Activated gamma-delta T cell treated with anti-CD3 and anti-CD28 coated beads, Interleukin-2, amount 50 U/mL, for 16 hours (primary cell): ENCODE measurements at regions not wholly inside any gene's neighbourhood (a gene's known extent, or its start where the extent isn't known, plus 50 kb on each side); places are given as distances from the start of the nearest gene placed in this dataset.

Source experiments
- DNase-seq: peaks from one replicate; pipeline ENCODE4 v3.0.0-alpha.2; 2020; ENCODE audit warnings: low read depth

DNA sequence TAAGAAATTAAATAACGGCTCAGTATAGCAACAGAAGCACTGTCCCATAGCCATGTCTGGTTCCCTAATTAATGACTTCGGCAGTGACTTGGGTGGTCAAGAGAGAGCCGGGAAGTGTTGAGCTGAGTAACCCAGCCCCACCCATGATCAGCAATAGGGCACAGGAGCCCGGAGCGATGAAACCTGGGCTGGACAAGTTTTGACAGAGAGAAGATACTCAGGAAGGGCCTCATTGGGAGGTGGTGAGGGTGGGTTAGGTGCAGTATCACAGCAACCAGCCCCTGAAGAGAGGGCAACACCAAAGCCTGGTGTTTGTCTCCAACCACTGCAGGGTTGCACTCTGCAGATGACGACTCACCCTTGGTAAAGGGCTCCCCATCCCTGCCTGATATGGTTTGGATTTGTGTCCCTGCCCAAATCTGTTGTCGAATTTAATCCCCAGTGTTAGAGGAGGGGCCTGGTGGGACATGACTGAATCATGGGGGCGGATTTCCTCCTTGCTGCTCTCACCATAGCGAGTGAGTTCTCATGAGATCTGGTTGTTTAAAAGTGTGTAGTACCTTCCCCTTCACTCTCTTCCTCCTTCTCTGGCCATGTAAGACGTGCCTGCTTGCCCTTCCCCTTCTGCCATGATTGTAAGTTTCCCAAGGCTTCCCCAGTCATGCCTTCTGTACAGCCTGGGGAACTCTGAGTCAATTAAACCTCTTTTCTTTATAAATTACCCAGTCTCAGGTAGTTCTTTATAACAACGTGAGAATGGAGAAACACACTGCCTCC lies 124.9 kb upstream of the MED13L start:
- no peak for DNase-seq

- no peak for DNase-seq
Measured at GRCh38 chr12:116403546-116403945, 126.1 kb upstream of the MED13L start.

GRCh38 chr12:116404247-116404646 lies 126.8 kb upstream of the MED13L start:
- no peak for DNase-seq

DNA sequence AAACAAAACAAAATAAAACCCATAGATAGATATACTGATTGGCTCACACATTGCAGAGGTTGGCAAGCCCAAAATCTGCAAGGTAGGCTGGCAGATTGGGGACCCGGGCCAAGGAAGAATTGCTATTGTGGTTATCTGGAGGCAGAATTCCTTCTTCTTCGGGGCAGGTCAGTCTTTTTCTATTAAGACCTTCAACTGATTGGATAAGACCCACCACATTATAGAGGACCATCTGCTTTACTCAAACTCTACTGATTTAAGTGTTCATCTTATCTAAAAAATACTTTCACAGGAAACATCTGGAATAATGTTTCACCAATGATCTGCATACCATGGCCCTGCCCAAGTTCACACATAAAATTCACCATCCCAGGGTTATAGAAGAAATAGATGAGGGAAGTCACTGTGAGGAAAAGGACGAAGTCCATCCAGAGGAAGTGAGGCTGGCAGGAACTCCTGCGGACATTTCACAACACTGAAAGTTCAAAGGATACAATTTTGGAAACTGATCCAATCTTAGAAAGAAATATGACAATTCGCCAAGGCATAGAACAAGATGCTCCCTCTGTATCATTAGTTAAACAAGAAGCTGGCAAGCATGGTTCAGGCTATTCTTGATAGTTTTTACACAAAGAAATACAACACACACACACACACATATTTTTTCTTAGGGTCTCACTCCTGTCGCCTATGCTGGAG lies 127.6 kb upstream of the MED13L start:
- no peak for DNase-seq

DNA sequence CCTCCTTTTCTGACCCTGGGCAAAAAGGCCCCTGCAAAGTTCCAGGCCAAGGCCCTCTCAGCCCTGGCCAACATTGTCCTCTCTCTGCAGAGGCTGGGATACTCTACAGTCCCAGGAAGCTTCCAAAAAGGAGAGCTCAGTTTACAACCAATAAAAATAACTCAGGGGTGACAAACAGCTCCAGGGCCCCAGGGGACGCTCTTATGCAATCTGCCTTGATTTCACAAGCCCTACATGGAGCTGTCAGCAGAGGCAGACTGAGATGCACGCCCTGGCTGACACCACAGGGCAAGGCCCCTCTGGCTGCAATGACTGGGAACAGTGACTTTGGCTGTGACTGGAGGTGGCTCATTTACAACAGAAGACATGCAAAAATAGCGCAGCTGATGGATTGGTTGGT lies 129.0 kb upstream of the MED13L start:
- DNase-seq: no peak

GRCh38 chr12:116408489-116409250 lies 131.2 kb upstream of the MED13L start:
- no peak for DNase-seq

- no peak for DNase-seq
Measured at GRCh38 chr12:116411977-116412376, 134.5 kb upstream of the MED13L start.

DNA sequence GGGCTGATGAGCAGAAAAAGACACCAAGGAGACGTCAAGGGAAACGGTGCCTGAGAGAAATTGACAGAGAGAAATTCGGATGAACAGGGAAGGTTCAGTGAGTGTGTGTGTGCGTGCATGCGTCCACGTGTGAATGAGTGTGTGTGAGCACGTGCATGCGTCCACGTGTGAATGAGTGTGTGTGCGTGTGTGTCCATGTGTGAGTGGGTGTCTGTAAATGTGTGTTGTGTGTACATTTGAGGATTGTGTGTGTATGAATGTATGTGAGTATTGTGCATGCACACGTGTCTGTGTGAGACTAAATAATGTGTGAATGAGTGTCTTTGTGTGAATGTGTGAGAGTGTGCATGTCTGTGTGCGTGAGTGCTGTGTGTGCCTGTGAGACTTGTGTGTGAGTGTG lies 137.4 kb upstream of the MED13L start:
- DNase-seq: no peak

GRCh38 chr12:116415408-116416108 lies 138.1 kb upstream of the MED13L start:
- DNase-seq: no peak

DNA sequence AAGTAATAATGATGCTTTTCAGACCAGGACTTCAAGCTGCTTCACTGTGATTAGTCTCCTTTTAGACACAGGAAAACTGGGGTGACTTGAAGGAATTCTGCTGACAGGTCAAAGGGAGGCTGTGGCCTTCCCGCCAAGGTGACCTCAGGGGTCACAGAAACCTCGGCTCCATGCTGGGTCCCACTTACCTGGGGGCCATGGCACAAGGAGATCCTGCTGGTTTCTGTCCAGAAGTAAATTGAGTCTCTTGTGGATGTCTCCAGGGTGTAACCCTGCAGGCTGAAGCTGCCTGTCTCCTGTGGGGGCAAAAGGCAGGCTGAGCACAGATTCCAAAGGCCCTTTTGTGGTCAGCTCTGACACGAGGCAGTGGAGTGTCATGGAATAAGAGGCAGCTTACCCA lies 138.7 kb upstream of the MED13L start:
- no peak for DNase-seq

DNA sequence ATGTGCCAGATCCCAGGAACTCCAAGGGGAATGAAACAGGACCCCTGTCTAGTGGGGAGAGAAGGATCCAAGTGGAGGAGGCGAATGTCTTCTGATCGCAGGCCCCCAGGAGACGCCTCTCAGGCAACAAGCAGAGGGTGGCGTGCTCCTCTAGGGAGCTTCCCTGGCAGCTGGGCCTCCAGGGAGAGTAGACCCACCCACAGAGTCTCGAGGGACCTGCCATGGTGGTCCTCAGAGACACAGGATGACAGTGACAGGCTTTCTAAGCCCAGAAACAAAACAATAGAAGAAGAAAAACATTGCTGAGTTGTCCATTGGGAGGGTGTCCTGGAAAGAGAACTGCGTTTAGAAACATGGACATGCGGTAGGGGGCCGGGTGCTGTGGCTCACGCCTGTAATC lies 140.6 kb upstream of the MAP1LC3B2 start:
- no peak for DNase-seq

DNA sequence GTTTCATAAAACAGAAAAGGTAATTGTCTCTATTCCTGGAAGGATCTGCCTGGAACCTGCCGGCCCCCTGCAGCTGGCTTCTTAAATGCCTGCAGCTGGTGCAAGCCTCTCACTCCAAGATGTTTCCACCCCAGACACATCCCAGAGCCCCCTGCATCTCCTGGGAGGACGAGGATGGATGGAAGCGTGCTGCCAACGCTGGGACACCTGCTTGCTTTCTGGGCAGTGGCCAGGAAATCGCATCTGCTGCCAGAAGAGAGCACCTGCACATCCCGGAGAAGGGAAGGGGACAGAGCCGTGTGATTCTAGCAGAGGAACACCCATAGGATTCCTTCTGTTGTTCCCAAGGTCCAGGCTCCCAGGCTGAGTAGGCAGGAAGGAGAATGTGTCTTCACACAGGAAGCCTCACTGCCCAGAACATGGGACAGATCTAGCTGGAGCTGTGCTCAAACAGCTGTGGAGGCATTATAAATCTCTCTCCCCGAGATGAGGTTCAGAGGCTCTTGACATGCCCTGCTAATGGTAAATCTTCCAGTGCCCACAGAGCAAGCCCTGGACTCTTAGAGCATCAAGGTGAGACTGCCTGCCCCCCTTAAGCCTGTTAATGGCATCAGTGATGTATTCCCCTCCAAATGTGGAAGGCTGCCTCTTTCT lies 138.8 kb upstream of the MAP1LC3B2 start:
- no peak for DNase-seq

DNA sequence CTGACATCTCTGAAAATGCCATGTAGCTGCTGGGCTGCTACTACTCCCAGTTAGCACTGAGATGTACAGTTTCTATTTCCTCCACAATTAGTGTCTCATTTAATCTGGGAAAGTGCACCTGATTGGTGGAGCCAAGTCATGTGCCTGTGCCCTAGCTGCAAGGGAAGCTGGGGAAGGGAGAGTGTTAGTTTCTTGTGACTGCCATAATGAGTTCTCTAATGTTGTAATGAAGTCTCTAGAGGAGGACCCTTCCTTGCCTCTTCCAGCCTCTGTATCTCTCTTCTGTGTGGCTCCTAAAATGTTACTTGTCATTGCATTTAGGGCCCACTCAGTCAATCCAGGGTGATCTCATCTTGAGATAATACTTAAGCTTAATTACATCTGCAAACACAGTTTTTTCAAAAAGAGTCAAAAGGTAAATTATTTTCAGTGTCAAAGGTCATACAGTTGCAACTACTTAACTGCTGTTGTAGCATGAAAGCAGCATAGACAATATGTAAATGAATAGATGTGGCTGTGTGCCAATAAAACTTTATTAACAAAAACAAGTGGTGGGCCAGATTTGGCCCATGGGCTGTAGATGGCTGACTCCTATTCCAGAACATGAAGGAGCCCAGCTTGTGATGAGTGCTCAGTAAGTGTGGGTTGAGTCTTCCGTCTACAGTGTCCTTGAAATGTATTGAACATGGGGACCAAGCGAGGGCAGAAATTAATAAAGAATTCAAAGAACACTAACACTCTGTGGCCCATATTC lies 137.2 kb upstream of the MAP1LC3B2 start:
- no peak for DNase-seq

- no peak for DNase-seq
Measured at GRCh38 chr12:116423094-116423493, 136.1 kb upstream of the MAP1LC3B2 start.

DNA sequence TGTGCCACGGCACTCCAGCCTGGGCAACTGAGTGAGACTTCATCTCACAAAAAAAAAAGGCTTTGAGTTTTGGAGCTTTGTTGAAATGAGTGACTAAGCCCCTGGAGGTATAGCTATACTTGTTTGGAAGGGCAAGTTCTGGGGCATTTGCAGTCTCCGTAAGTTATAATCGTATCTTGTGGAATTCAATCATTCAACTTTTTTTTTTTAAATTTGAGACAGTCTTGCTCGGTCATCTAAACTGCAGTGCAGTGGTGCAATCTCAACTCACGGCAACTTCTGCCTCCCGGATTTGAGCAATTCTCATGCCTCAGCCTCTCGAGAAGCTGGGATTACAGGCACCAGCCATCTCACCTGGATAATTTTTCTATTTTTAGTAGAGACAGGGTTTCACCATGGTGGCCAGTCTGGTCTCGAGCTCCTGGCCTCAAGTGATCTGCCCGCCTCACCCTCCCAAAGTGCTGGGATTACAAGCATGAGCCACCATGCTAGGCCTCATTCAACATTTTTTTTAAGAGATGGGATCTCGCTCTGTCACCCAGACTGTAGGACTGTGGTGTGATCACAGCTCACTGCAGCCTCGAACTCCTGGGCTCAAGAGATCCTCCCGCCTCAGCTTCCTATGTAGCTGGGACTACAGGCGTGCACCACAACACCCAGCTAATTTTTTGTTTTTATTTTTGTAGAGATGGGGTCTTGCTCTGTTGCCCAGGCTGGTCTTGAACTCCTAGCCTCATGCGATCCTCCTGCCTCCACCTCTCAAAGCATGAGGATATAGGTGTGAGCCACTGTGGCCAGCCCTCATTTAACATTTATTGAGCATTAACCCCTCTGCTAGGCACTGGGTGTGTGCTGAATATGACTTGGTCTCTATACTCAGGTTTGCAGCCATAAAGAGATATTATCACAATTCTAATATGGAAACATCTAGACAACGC lies 133.7 kb upstream of the MAP1LC3B2 start:
- DNase-seq: no peak

GRCh38 chr12:116426391-116427136 lies 132.6 kb upstream of the MAP1LC3B2 start:
- DNase-seq: no peak

DNA sequence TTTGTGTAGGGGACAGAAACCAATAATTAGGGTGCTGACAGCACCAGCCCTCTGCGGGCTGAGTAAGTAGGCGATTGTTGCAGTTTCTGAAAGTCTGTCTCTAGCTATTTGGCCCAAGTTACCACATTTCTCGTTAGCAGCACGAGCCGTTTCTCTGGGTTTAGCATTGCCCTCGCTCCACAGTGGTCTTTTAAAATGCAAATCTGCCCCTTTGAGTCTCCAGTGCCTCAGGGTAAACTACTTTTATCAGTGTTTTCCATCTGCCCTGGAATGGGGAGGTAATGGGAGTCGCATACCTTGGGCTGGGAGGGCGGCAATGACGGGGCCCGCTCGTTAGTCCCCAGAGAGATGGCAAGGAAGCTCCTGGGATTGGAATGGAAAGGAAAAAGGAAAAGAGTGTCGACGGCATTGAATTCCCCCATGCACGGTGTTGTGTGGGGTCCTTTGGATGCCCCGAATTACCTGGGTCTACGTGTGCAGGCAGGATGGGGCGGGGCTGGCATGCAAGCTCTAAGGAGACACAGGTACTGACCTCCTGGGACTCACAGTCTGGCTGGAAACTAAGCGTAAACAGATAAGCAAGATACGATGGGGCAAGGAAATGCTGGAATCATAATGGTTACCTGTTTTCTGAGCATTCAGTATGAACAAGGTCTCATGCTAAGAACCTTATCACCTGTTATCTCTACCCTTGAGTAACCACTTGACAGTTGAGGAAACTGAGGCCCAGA lies 131.8 kb upstream of the MAP1LC3B2 start:
- no peak for DNase-seq

GRCh38 chr12:116429826-116430360 lies 129.3 kb upstream of the MAP1LC3B2 start:
- DNase-seq: no peak
